ENCODE measurements at regions not wholly inside any gene's neighbourhood (a gene's known extent, or its start where the extent isn't known, plus 50 kb on each side); places are given as distances from the start of the nearest gene placed in this dataset.

- TF ChIP-seq POLR2A (IDR thresholded peaks at IDR 0.05), result no peak
- no peak for TF ChIP-seq CTCF (IDR thresholded peaks at IDR 0.05)
Observed at GRCh38 chr10:33414841-33415240, 80.4 kb upstream of the NRP1 start.

Data from right lobe of liver (tissue), 4 donors.